Mesothelial cell of epicardium (in vitro differentiated cells): ENCODE measurements at regions not wholly inside any gene's neighbourhood (a gene's known extent, or its start where the extent isn't known, plus 50 kb on each side); places are given as distances from the start of the nearest gene placed in this dataset.

Experiments used
- DNase-seq, 2 experiments: peaks; one replicate each; pipeline ENCODE4 v3.0.0; 2021; ENCODE audit warnings: low spot score in 2 of 2; ENCODE audit not compliant: unreplicated experiment in 2 of 2
- H3K27ac Mint-ChIP-seq: 2 replicates; pipeline ENCODE4 v1.8.0; 2021; ENCODE audit warnings: mixed read lengths
- H3K27me3 Mint-ChIP-seq: 2 replicates; pipeline ENCODE4 v1.8.0; 2021; ENCODE audit warnings: low read depth, mixed read lengths
- H3K36me3 Mint-ChIP-seq: 2 replicates; pipeline ENCODE4 v1.8.0; 2021; ENCODE audit warnings: mixed read lengths
- H3K4me1 Mint-ChIP-seq: 2 replicates; pipeline ENCODE4 v1.8.0; 2021; ENCODE audit warnings: mixed read lengths
- H3K4me3 Mint-ChIP-seq: 2 replicates; pipeline ENCODE4 v1.8.0; 2021; ENCODE audit warnings: mild to moderate bottlenecking, moderate library complexity, mixed read lengths
- H3K9me3 Mint-ChIP-seq: 2 replicates; pipeline ENCODE4 v1.8.0; 2021; ENCODE audit warnings: mixed read lengths
- TF ChIP-seq, protein P1 (sequence below): fragments of 200-600 bp; sonication (generic); IDR thresholded peaks from one replicate; pipeline ENCODE4 v1.5.0; 2021; ENCODE audit warnings: antibody characterized with exemption; ENCODE audit not compliant: unreplicated experiment

DNA sequence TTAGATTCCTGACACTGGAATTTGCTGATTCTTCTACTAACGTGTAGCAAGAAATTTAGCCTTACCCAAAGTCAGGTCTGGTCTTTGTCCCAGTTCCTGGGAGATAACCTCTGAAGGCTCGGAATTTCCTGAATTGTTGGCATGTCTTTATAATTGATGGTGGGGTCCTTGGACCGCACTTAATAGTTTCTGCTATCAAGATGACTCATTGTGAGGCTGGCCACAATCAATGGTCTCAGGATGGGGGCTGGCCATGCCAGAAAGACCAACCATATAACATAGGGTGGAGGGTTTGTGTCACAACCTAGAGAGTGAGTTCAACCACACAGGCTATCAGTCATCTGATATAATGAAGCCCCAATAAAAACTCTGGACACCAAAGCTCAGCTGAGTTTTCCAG lies 259.7 kb downstream of the DAD1 start:
- TF ChIP-seq, protein P1, sequence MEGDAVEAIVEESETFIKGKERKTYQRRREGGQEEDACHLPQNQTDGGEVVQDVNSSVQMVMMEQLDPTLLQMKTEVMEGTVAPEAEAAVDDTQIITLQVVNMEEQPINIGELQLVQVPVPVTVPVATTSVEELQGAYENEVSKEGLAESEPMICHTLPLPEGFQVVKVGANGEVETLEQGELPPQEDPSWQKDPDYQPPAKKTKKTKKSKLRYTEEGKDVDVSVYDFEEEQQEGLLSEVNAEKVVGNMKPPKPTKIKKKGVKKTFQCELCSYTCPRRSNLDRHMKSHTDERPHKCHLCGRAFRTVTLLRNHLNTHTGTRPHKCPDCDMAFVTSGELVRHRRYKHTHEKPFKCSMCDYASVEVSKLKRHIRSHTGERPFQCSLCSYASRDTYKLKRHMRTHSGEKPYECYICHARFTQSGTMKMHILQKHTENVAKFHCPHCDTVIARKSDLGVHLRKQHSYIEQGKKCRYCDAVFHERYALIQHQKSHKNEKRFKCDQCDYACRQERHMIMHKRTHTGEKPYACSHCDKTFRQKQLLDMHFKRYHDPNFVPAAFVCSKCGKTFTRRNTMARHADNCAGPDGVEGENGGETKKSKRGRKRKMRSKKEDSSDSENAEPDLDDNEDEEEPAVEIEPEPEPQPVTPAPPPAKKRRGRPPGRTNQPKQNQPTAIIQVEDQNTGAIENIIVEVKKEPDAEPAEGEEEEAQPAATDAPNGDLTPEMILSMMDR: no peak
- Mint-ChIP-seq H3K27ac (no peak overlapping the region), H3K9me3 (peaks cover 31% of the 10 kb centered on the region), H3K27me3 (no peaks in the 10 kb centered on the region), H3K4me3 (no peak overlapping the region), H3K4me1 (peaks cover 19% of the 10 kb centered on the region), H3K36me3 (peaks cover 3% of the 10 kb centered on the region)
- DNase-seq: no peak

DNA sequence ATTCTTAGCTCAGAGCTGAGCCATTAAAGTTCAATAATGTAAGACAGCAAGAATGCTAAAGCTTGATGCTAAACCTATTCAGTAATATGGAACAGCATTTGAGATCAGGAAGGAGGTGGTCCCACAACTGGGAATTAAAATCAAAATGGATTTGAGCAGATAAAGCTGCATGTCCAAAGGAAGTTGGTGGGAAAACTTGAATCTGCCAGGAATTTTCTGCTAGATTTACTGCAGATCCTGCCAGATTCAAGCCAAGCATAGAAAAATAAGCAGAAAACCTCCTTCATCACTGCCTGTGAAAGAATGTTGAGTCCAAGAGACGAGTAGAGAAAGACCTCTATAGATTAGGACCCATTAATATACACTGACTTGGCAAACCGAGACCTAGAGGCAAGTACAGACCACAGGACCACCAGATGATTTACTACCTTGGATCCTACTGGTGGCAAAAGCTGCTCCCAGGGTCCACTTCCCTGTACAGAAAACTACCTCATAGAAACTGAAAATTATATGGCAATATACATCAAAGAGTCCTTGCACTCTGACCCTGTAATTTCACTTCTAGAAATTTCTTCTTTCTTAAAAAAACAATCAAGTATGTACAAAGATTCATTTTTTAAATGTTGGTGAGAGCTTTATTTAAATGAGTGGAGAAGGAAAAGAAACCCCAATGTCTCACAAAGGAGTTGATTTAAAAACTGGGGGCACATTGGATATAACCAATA lies 263.2 kb downstream of the DAD1 start:
- Mint-ChIP-seq H3K27me3 (peaks cover 3% of the 10 kb centered on the region), H3K27ac (no peak overlapping the region), H3K9me3 (peaks cover 31% of the 10 kb centered on the region)

DNA sequence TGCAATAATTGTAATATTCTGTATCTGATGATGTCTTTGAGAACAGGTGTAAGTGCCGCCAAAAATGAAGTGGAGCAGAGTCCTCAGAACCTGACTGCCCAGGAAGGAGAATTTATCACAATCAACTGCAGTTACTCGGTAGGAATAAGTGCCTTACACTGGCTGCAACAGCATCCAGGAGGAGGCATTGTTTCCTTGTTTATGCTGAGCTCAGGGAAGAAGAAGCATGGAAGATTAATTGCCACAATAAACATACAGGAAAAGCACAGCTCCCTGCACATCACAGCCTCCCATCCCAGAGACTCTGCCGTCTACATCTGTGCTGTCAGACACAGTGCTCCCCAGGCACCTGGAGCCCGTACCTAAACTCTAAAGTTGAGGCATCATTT lies 268.7 kb downstream of the DAD1 start:
- no peaks in the 10 kb centered on the region for H3K9me3 Mint-ChIP-seq

More for the DNA sequence above, 263.2 kb downstream of the DAD1 start:
- TF ChIP-seq, protein P1: no peak
- Mint-ChIP-seq H3K36me3 (peaks cover 3% of the 10 kb centered on the region), H3K4me1 (no peaks in the 10 kb centered on the region), H3K4me3 (no peak overlapping the region)
- DNase-seq: no peak

DNA sequence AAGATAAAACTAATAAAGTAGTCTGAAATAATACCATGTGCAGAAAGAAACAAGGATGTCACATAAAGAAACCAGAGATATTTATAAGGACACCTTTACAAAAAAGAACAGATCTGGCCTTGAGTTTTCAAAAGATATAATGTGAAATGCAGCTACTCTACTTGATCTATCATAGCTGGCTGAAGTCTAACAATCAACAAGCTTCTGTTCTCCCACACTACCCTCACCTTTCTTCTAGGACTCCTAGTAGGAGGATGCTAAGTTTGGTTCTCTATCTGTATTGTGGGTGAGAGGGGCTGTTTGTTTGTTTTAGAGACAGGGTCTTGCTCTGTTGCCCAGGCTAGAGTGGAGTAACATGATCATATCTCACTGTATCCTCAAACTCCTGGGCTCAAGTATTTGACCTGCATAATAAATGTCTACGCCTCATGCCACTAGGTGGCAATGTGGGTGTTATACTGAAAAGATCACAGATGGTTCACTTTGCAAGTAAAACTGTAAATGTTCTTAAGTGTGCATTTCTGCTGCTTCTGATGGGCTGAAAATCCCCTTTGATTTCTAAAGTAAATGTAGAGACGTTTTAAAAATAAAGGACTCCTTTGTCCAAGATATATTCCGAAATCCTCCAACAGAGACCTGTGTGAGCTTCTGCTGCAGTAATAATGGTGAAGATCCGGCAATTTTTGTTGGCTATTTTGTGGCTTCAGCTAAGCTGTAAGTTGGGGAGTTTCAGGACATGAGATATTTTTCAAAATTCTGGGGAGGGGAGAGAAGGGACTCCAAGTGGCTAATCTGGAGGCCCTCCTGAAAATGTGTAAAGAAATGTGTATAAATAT lies 269.3 kb downstream of the DAD1 start:
- TF ChIP-seq, protein P1: peak; percentile 65

More for the DNA sequence above, 268.7 kb downstream of the DAD1 start:
- Mint-ChIP-seq H3K4me1 (peaks cover 2% of the 10 kb centered on the region), H3K4me3 (no peak overlapping the region), H3K27me3 (peaks cover 5% of the 10 kb centered on the region), H3K27ac (no peak overlapping the region), H3K36me3 (no peaks in the 10 kb centered on the region)
- TF ChIP-seq, protein P1: no peak
- no peak for DNase-seq

DNA sequence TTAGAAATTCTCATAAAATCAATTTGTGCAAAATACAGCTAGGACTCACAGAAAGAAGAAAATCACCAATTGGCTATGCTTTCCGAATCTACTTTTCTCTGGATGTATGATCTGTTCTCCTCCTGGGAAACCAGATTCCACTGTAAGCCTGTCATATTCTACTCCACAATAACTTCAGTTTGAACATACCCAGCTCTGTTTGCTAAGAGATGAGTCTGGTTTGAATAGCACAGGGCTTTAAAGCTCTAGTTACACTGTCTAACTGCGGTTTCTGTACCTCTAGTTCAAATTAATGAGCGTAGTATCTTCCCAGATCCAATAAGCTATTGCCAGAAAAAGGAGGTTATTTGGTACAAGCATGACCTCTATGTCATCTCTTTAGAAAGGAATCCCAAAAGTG lies 270.1 kb downstream of the DAD1 start:
- DNase-seq: no peak
- H3K4me1 Mint-ChIP-seq: peaks cover 2% of the 10 kb centered on the region
- H3K9me3 Mint-ChIP-seq: no peaks in the 10 kb centered on the region
- no peaks in the 10 kb centered on the region for H3K36me3 Mint-ChIP-seq
- peaks cover 5% of the 10 kb centered on the region for H3K27me3 Mint-ChIP-seq
- H3K4me3 Mint-ChIP-seq: no peak overlapping the region
- TF ChIP-seq, protein P1: no peak
- no peak overlapping the region for H3K27ac Mint-ChIP-seq

More for the DNA sequence above, 269.3 kb downstream of the DAD1 start:
- no peak overlapping the region for H3K27ac Mint-ChIP-seq
- no peak overlapping the region for H3K4me3 Mint-ChIP-seq
- DNase-seq: no peak
- peaks cover 5% of the 10 kb centered on the region for H3K27me3 Mint-ChIP-seq
- H3K4me1 Mint-ChIP-seq: peaks cover 2% of the 10 kb centered on the region
- H3K36me3 Mint-ChIP-seq: no peaks in the 10 kb centered on the region
- no peaks in the 10 kb centered on the region for H3K9me3 Mint-ChIP-seq
